Left cardiac atrium (tissue), 4 donors: ENCODE measurements at regions not wholly inside any gene's neighbourhood (a gene's known extent, or its start where the extent isn't known, plus 50 kb on each side); places are given as distances from the start of the nearest gene placed in this dataset.
A peak's percentile ranks its signal among the peaks of the same experiment; 100 is the strongest.

Experiments used
- ATAC-seq, 2 donors: fragments of 200-7000 bp; cut with Tn5 transposase; one replicate each; pipeline ENCODE4 v1.9.1; 2020; ENCODE audit warnings: mild to moderate bottlenecking in 2 of 2, moderate library complexity in 2 of 2
- DNase-seq: peaks from one replicate; pipeline ENCODE4 v3.0.0-alpha.2; 2020
- intact Hi-C, 2 donors: fragments of 100-400 bp; cut with DNase I; formaldehyde crosslinking; loops; one replicate each; pipeline versions ENCODE4 v1.14.1 to v1.15.1; 2022 to 2023
- donor health status: DM: no; HTN: yes; CAD: no.
- donor health status: DM: no; HTN: yes; CAD: no; lungs with severe emphysema.
- donor health status: DM: yes; HTN: yes; CAD: no.
- donor health status: Dilated cardiomyopathy.

DNA sequence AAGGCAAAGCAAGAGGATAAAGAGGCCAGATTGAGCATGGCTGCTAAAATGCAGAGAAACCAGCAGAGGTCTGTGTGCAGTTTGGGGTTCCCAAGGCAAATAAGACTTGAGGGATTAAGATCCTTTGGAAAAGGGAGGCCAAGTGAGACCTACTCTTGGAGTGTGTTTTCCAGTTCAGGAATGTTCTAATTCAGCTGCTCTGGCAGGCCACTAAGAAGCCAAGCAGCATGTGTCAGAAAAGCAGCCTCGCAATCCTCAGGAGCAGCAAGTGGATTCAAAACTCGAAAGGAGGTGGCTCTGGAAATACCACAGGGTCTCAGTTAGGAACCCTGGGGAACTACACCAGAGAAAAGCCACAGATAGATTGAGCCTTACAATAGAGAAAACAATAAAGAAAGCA, 569.2 kb downstream of the METTL4 start:
- intact Hi-C loops: no loop called here
- DNase-seq: no peak
- ATAC-seq: peak; percentile 19 to 45

DNA sequence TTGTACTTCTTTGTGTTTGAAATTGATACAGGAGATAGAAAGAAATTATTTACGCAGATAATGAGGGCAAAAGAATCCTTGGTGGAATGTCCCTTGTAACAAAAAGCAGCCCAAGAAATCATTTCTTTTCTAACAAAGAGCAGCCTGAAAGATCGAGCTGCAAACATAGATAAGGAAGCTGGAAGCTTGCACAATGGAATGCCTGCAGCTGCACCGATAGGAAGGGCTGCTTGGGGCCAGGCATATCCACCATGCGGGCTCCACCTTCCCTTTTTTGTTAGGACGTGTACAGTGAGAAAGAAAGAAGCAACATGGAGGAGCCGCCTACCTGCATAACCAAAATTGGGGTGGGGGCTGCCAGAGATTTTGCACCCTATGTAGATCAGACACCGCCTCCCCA, 568.7 kb downstream of the METTL4 start:
- intact Hi-C loops: no loop called here
- DNase-seq (no peak), ATAC-seq (peak in 1 of 2 donors; percentile 39)

DNA sequence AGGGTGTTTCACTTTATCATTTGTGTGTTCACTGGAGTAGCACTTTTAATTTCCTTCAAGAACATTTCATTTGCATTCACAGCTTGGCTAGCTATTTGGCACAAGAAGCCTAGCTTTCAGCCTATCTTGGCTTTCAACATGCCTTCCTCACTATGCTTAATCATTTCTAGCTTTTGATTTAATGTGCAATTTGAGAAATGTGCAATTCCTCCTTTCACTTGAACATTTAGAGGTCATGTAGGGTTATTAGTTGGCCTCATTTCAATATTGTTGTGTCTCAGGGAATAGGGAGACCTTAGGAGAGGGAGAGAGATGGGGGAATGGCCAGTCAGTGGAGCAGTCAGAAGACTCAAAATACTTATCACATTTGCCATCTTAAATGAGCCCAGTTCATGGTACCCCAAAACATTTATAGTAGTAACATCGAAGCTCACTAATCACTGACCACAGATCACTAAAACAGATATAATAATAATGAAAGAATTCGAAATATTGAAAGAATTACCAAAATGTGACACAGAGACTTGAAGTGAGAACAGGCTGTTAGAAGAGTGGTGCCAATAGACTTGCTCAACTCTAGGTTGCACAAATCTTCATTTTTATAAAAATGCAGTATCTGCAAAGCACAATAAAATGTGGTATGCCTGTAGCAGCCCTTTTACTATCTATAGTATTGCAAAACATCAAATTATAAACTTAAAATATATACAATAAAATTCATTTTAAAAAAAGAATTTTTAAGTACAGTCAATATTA, 561.2 kb downstream of the METTL4 start:
- intact Hi-C loops: no loop called here
- ATAC-seq: peak; percentile 77 to 81
- no peak for DNase-seq

DNA sequence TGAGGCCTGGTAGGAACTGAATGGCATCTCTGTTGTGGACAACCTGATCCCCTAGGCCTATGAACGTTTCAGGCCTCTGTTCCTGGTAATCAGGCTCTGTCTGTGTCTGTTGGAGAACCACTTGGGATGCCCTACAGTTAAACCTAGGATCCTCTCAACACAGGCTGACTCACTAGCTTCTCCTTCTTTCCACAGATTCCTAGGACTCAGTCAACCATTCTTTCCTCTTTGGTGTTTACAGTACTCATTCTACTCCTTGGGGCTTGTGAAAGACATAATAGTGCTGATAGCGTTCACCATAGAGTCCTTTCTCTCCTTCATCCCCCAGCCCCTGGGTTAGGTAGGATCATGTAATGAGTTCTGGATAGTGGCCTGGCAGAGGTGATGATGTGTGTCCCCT, 544.3 kb downstream of the METTL4 start:
- no peak for DNase-seq
- intact Hi-C loops: no loop called here
- no peak for ATAC-seq

DNA sequence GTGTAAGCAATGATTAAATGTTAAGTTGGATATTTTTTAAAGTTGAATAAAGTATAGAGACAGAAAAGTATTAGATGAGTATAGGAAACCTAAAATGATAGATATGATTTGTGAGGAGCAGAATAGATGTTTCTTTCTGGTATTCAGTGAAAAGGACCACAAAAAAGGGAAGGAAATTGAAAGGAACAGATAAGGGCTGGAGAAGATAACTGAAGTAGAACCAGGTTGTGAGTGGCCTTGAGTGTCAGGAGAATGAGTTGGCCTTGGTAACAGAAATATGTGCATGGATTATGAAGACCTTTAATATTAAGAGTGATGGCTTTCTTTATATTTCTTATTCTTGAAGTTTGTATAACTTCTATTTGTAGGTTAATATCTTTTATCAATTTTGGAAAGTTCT, 543.5 kb downstream of the METTL4 start:
- intact Hi-C loops: no loop called here
- no peak for ATAC-seq

DNA sequence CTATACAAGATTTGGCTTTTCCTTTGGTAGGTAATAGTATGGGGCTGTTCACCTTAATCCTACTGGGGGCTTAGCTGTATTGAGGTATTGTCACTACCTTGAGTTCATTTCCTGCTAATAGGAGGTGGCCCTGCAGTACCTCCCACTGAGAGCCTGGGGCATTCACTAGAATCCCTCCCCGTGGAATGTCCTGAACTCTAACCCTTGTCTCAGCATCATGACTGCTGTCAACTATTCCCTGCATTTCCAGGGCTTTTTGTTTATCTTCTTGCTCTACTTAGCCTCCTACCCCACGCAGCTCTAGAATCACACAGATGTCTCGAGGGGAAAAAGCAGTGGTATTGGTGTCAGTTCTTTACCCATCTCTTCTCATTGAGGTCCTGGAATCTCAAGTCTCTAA, 542.3 kb downstream of the METTL4 start:
- DNase-seq: no peak
- ATAC-seq: no peak
- intact Hi-C loops: no loop called here

More for the DNA sequence above, 543.5 kb downstream of the METTL4 start:
- DNase-seq: no peak

DNA sequence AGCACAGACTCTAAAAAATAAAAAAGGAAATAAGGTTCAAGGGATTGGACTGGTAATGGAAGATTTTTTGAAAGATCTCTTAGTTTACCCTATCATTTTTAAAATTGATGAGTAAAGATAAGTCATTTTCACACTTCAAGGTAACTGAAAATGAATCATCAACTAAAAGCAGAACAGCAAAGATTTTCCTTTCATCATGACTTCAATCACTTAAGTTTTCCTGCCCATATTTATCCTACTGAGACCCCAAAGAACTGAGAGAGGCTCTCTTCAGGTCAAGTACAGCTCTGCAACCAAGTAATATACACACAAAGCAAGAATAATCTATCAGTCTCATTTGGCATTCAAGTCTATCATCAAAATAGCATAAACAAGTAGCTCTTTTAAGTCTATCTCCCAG, 540.7 kb downstream of the METTL4 start:
- ATAC-seq (no peak), DNase-seq (no peak)
- intact Hi-C loops: no loop called here

DNA sequence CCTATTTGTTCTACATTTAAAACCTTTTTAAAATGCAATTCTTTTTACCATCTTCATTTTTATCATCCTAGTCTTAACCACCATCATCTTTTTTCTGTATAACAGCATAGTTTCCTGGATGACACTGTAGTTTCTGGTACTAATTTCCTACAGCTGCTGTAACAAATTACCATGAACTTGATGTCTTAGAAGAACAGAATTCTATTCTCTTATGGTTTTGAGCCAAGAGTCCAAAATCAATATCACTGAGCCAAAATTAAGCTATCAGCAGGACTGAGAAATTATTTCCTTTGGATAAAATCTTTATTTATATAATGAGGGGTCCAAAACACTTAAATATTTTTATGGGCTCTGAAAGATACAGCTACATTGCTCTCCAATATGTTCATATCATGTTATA, 539.3 kb downstream of the METTL4 start:
- ATAC-seq: no peak
- no peak for DNase-seq
- intact Hi-C loops: no loop called here

DNA sequence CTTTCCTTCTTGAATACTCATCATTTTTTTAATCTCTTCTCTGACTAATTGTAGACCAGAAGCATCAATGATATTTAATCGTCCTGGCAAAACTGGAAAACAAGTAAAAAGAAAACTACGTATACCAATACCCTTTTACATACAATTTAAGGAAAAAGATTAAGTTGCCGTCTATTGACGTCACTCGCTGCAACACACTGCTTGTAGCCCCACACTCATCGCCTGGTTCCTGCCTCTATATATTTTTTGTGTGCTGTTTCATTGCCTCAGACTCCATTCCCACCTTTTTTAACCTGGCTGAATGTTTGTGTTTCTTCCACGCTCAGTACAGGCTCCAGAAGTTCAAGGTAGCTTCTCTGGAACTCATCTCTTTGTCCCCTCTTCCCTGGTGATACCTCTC, 536.2 kb downstream of the METTL4 start:
- intact Hi-C loops: no loop called here
- DNase-seq (no peak), ATAC-seq (no peak)

DNA sequence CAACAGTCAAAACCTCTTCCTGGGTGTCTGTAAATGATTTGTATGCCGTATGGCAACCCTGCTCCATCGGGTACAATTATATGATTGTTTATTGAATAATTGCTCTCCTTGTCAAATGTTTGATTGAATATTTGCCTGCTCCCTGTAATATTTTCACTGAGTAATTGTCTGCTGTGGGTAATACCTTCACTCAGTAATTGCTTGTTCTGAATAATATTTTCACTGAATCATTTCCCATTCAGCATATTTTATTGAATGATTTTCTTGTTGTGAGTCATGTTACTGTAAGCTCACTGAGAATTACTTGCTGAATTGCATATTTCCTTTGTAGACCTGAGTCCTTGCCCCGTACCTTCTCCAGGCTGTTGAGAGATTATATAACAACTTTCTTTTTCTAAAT, 535.2 kb downstream of the METTL4 start:
- intact Hi-C loops: no loop called here
- DNase-seq: no peak
- no peak for ATAC-seq

DNA sequence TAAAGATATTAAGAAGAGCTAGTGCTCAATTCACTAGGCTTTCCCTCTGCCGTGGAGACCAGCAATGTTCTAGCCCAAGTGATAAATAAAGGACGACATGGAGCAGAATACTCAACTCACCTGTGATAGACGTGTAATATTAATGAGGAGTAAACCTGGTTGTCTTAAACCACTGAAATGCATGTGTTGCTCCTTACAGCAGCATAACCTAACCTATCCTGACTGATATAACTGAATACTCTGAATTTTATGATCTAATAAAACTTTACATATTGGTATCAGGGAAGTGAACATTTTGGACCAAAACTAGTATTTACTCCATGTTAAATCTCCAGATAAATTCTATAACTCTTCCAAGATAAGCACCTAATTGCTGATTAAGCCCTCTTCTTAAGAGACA, 531.0 kb downstream of the METTL4 start:
- DNase-seq: no peak
- ATAC-seq: no peak
- intact Hi-C loops: no loop called here

DNA sequence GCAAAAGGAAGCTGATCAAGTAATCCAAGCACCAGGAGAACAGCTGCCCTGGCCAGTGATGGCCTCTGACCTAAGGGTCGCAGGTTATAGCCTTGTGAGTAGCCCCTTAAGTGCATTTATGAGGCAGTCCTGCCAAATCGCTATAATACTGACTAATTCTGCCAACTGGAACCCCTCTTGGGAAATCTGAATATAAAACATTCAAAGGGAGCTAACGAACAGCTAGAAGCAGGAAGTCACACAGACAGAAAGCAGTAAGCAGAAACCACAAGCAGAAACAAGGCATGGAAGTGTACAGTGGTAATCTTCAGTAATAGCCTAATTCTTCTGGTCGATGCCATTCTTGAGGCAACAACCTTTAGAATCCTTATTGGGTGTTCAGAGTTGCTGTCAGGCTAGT, 521.3 kb downstream of the METTL4 start:
- ATAC-seq: peak in 1 of 2 donors; percentile 65
- DNase-seq: no peak
- intact Hi-C loops: no loop called here

DNA sequence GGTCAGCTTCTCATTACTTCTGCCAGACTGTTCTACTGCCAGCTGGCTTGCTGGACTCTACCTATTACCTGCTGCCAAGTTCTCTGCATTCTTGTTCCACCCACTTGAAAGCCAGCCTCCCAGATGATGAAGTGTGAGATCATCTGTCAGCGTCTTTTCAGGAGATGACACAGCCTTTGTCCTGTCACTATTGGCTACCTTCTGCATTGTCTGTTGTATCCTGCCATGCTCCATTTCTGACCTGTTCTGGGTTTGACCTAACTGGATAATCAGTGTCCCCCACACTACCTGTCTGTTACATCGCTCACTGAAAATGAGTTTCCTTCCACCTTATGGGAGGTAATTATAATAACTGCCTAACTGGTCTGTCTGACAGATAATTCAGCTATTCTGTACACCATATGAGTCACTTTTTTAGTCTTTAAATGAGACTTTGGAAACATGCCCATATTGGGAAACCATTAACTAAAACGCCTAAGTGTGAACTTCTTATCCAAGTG, 520.6 kb downstream of the METTL4 start:
- DNase-seq: no peak
- intact Hi-C loops: no loop called here
- peak; percentile 44 to 93 for ATAC-seq

DNA sequence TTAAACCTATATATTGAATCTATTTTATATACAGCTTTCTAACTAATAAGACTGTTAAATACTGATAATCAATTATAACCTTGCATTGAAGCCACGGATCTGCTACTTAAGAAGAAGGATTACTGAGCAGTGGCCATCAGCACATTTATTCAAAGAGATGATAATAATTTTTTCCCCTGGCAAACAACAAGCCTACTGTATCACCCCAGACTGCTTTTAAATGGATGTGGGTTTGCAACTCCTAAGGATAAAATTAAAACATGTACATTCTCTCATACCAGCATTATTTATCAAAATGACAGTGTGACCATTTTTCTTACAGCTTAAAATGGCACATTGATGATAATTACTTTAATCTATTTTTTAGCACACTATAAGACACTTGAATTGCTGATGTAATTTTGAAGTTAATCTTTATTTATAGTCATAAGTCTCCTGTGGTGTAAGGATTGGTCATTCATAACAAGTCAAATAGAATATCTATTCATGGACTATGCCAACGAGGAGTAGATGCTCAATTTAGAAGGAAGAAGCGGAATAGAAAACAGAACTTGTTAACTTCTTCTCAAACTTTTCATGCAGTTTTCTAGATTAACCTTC, 517.7 kb downstream of the METTL4 start:
- ATAC-seq (no peak), DNase-seq (no peak)
- intact Hi-C loops: no loop called here

DNA sequence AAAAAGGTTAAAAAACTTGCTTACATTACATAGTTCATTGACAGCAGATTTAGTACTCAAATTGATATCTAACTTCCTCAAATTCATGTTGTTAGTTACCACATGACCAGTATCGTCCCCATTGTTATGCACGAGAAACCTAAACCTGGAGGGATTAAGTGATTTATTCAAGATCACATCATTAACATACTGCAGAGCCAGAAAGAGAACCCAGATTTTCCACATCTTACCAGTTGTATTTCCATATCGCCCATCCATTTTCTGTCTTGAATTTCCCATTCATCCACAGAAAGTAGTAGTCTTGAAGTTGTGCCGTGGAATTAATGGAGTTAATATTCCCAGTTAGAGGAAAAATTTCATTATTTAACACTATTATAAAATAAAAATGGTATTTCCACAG, 512.0 kb downstream of the METTL4 start:
- intact Hi-C loops: no loop called here
- ATAC-seq (no peak), DNase-seq (no peak)

DNA sequence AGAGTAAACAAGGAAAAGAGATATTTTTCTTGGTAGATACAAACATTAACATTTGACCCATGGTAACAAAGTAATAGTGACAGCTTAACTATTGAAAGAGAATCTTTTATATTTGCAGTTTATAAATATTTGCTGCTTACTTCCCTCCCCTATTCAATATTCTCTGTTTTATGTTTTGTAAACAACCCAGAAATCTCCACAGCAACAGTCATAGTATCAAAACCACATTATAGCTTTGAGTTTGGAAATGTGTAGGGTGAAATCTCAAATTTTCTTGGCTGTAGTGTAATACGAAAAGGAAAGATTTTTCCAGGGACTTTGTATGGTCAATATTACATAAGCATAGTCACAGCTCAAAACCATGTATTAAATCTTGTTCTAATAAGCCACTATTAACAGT, 511.2 kb downstream of the METTL4 start:
- intact Hi-C loops: no loop called here
- ATAC-seq (no peak), DNase-seq (no peak)

DNA sequence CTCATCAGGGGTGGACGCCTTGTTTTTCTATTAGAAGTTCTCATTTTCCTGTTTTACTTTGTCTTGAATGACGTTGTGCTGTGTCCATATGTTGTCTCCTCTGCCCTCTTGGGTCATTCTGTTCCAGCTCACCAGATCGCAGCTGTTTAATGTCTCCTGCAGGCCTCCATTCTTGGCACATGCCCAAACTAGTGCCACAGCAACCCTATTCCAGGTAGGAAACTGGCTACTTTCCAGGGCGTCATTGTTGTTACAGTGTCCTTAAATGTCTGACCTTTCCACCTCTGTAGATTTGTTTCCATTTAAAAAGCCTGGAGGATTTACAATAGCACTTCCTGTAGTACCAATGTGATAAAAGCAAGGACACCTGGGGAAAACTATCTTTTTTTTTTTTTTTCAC, 500.7 kb downstream of the METTL4 start:
- intact Hi-C loops: no loop called here

DNA sequence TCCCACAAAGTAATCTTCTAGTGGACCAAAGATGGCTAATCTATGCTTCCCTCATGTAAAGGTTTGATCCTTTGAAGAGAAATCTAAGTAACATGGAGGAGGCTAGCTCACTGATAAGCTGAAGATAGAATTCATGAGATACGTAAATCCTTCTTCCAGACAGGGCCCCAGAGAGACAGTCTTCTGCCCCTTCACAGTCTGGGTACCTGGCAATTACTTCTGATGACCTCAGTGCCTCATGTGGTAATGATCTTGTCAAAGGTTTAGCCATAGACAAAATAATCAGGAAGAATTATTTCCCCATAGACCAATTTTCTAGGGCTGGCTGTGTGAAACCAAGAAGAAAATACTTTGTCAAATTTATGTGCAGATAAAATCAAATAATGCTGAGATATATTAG, 495.8 kb downstream of the METTL4 start:
- ATAC-seq: no peak
- intact Hi-C loops: no loop called here
- no peak for DNase-seq

More for the DNA sequence above, 500.7 kb downstream of the METTL4 start:
- DNase-seq (no peak), ATAC-seq (no peak)

DNA sequence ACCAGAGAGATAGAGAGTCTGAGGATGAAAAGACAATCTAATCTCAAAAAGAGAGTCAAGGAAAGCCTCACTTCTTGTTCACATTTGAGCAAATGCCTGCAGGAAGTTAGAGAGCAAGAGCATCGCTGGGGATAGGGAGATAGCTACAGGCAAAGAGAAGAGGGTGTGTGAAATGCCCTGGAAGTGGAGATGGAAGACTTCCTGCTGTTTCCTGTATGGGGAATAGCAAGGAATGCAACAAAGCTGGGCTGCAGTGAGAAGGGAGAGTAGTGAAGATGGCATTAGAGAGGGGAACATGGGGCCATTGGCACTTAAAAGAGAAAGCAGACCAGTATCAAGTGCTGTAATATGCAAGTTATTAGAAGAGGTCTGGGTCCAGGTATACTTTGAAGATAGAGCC, 488.6 kb downstream of the METTL4 start:
- ATAC-seq: no peak

DNA sequence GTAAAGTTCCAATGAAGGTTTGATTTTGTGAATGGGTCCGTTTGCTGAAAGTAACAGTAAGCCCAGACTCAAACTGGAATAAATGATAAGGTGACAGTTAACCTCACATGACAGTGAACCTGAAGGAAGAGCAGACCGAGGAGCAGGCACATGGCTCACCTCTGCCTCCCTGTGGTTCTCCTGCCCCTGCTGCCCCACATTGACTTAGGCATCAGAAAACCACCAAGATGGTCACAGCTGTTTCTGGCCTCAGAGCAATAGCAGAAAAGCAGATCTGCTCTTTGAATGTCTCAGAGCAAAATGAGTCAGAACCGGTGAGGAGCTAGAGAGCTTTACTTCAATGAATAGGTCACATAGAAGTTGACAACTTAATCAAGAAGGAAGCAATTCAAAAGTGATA, 487.6 kb downstream of the METTL4 start:
- DNase-seq: no peak
- intact Hi-C loops: no loop called here
- no peak for ATAC-seq

More for the DNA sequence above, 488.6 kb downstream of the METTL4 start:
- intact Hi-C loops: no loop called here
- DNase-seq: no peak

DNA sequence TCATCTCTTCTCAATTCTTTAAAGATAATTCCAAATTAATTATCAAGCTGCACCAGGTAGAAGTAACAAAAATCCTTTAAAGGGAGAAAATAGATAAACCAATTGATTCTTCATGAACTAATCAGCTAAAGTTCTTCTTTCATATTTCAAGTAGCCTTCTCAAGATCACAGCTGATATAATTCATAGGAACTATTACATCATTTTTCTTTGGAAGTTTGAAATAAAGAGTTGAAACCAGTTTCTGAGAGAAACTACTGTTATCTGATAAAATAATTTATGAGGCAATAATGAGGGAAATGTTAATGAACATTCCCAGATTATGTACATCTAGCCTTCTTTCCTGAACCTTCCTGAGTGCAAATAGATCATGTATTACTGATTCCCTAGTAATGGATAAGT, 484.9 kb downstream of the METTL4 start:
- DNase-seq: no peak
- no peak for ATAC-seq
- intact Hi-C loops: no loop called here
